UCSD-AML1 (cell line): ENCODE measurements at regions not wholly inside any gene's neighbourhood (a gene's known extent, or its start where the extent isn't known, plus 50 kb on each side); places are given as distances from the start of the nearest gene placed in this dataset.

ENCODE experiments used
- DNase-seq: peaks from one replicate; lab custom pipeline; 2025; ENCODE audit not compliant: unreplicated experiment; lab: John Stamatoyannopoulos, UW

- no peak for DNase-seq
These were observed 321.9 kb upstream of the RTL1 start for GRCh38 chr14:101225157-101226152.

DNA sequence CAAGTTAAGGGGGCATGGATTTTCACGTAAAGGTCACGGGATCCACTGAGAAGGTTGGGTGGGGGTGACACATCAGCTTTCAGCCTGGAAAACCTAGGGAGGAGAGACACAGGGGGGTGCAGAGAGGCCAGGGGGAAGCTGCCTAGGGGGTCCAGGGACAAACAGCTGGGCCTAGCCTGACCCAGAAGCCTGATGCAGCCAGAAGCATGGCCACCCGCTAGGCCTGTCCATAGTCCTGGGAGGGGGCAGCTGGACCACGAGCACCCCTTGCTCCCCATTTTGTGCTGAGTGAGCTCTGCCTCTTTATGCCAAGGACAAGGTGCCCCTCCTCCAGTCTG is 322.7 kb upstream of the RTL1 start:
- no peak for DNase-seq

DNA sequence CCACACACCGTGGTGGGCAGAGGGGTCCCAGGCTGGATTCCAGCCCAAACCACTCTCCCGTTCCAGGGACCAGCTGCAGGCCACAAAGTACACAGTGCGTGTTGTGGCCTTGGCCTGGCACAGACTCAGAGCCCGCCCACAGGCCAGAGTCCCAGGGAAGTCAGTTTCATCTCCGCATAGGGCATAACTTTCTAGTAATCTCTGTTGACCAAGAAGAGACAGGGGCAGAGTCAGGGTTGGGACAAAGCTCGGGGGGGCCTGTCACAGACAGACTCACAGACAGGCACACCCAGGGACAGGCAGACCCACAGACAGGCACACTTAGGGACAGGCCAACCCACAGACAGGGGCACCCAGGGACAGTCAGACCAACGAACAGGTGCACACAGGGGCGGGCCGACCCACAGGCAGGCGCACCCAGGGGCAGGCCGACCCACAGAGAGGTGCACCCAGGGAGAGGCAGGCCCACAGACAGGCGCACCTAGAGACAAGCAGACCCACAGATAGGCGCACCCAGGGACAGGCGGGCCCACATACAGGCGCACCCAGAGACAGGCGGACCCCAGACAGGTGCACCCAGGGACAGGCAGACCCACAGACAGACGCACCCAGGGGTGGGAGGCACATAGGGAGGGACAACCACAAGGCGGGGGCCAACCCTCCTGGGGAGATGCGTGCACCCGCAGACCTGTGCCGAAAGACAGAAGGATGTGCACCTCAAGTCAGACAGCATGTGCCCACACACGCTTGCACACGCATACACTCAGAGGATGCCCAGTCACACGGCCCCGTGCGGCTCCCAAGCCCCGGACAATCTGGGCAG is 323.3 kb upstream of the RTL1 start:
- DNase-seq, result no peak

DNA sequence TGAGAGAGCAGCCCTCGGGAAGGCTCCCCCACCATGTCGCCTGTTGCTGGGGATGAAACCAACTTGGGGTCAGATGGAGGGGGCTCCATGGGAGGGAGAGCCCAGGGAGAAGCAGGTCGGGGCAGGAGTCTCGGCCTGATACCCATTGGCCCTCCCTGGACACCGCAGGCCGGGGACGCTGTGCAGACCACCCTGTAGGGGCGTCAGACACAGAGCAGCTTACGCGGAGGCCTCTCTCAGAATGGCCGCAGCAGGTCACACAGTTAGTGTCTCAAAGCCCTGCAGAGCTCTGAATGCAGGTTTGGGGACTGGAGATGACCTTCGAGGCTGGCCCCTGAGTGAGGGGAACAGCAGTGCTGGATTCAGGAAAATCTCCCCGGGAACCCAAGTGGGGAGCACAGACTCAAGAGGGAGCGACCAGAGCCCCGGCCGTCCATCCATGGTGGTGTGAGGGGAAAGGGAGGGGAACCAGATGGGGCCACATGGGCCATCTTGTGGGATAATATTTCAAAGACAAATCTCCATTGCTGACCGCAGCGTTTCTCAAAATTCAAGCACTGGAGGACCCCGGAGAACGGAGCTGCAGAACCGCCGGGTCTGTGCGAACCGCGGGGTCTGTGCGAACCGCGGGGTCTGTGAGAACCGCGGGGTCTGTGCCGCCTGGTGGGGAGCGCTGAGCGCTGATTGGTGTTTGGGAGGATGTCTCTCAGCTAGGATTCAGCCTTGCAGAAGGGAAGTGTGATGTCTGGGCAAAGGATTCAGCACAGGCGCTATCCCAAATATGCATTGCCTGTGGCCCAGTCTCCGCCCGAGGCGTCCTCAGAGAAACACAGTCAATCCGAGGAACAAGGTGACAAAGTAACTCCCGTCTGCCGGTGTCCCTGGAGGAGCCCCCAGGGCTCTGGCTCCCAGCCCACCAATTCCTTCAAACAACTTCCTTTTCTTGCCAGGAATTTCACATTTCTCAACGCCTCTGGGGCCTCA is 324.4 kb upstream of the RTL1 start:
- no peak for DNase-seq

DNA sequence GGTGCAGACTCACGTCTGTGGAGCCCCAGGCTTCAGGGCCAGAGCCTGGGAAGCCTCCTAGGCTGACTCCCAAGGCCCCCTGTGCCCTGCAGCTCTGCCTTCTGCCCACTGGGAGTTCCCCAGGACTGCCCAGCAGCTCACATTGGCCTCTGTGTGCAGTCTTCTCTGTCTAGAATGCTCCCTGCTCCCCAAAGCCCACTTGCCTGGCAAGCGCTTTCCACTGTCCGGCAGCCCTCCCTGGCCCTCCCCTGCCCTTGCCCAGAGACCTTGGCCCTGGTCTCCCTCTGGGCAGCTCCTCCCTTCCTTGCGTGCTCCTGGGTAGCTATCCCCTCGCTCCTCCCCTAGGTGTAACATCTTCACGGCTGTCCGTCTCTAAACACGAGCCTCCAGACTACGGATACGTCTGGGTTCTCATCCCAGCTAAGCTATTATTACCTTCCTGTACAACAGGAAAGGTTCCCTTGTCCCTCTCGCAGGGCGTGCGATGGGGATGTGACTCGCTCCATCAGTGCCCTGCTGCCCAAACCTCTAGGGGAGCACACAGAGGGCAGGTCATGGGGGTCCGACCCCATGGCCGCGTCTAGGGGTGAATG is 325.5 kb upstream of the RTL1 start:
- DNase-seq, result no peak

- DNase-seq, result no peak
These were observed 326.1 kb upstream of the RTL1 start for GRCh38 chr14:101229666-101230065.

DNA sequence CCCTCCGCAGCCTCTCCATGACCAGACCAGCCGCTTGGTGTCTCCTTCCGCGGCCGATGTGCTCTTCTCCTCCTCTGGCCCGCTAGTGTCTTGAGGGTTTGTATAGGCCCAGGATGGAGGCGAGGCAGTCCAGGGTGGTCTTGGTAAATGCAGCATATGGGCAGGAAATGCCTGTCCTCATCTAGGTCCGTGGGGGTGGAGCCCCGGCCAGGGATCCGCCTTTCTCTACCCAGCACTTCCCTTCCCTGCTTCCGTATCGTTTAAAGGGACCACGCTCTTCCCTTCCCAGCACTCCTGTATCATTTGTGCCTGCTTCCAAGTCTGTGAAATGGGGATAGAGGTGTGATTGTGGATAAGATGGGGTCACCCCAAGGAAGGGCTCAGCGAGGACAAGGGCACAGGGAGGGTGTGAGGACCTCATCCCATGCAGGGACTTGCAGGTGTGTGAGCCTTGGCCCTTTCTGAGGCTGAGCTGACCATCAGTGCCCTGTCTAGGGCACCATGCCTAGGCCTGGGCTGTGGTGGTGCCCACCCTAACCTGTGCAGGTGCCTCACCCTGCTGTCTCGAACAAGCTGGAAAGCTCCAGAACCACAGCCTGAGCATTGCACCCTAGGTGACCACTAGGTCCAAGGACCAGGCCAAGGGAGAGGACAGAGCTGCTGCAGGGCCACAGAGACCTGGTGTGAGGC is 326.8 kb upstream of the RTL1 start:
- no peak for DNase-seq

- DNase-seq, result no peak
These were observed 327.5 kb upstream of the RTL1 start for GRCh38 chr14:101230851-101231550.

GRCh38 chr14:101231828-101232227 is 328.3 kb upstream of the RTL1 start:
- no peak for DNase-seq

GRCh38 chr14:101232340-101233020 is 328.8 kb upstream of the DIO3 start:
- DNase-seq, result no peak

DNA sequence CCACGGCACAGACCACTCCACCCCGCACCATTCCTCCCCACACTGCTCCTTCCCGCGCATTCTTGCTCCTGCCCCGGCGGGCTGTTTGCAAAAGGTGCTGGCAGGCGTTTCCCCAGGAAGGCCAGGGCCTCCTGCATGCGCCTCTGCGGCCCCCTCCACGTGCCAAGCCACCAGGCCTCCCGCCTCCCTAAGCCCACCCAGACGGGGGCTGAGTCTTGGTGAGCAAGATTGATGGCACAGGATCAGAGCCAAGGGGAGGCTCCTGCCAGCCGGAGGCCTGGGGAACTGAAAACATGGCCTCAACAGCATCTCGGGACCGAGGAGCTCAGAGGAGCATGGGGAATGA is 328.3 kb upstream of the DIO3 start:
- no peak for DNase-seq

DNA sequence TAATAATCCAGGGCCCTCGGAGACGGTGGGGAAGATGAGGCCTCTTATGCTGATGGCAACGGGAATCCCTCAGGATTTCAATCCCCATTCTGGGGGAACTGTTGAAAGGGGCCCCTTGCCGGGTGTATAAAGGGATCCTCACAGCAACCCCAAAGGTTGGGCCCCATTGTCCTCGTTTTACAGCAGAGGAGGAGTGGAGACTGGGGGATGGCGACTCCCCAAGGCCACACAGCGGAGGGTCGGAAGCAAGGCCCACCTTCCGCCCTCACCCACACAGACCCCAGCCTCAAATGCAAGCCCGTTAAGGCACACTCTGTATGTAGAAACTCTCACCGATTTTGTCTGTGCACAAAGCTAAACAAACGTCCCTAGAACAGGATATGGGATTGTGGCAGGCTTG is 327.9 kb upstream of the DIO3 start:
- DNase-seq, result no peak

DNA sequence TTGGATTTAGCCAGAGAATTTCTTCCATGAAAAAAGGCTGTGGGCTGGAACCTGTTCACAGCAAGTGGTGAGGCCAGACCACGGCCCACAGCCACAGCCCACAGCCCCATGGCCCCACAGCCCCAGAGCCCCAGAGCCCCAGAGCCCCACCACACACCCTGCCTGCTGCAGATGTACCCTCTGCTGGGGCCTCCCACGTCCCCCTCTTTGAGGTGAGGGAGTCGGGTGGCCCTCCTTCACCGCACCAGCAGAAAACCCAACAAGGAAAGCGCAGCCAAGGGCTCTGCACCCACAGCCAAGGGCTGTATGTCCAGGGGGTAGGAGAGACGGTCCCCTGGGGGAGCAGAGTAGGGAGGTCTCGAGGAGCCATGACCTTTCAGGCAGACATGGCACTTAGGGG is 327.5 kb upstream of the DIO3 start:
- DNase-seq, result no peak

- DNase-seq, result no peak
These were observed 326.9 kb upstream of the DIO3 start for GRCh38 chr14:101234244-101234937.

- DNase-seq, result no peak
These were observed 326.3 kb upstream of the DIO3 start for GRCh38 chr14:101234999-101235334.

DNA sequence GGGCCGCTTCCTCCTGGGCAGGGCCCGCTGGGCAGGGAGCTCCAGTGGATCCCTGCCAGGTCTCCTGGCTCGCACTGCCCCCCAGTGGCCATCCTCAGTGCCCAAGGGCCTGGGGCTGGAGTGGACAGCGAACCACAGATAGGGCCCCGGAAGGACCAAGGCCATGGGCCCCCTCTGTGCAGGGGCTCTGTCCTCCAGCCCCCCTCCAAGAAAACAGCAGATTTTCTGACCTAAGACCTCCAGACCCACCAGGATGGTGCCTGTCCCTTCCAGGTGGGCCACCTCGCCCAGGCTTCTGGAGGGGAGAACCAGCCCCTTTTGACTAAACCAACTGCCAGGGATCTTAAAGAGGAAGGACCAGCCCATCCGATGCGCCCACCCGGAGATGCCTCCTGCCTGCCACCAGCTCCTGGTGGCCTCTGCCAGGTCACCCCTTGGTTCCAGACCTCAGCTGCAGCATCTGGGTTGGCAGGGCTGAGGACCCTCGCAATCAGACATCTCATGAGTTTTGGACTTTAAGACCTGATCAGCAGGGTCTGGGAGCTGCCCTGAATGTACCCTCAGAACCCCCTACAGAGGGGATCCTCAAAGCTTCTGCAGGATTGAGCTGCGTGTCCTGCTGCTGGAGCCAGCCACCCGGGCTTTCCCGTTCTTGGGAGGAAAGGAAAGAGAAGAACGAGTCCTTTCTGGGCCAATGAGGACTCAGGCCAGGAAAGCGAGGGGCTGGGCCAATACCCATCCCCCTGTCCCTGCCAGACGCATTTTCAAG is 325.8 kb upstream of the DIO3 start:
- peak; percentile 66 for DNase-seq

DNA sequence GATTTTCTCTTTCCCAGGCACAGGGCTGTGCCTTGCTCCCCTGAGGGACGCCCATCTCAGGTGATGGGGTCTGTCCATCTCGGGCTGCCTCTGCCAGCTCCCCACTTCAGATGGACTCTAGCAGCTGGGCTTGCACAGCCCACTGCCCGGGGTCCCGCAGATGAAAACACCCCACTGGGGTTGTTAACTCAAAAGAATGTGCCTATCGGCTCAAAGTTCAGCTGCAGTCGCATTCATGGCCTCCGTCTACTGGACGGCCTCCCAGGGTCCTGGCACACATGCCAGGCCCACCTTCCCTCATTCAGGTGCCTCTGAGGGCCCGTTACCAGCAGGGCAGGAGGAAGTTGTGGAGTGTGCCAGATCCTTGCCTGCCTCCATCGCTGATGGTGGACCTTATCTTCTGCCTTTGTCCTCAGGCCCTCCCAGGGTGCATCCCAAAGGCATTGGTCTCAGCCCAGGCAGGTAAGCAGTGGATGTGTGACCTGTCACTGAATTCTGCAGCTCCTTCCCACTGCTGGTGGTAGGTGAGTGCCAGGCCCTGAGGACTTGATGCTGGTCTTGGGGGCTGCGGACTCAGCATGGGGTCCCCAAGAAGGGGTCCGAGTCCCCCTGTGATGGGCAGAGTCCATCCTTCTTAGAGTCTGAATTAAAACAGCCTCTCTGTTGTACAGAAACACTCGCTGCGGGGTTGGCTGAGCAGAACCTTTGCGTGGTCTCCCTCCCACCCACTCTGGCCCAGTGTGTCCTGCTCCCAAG is 324.6 kb upstream of the DIO3 start:
- DNase-seq, result no peak
